Right ventricle myocardium superior (tissue), 1 donor: ENCODE measurements at regions not wholly inside any gene's neighbourhood (a gene's known extent, or its start where the extent isn't known, plus 50 kb on each side); places are given as distances from the start of the nearest gene placed in this dataset.

Experiments used
- ATAC-seq: fragments of 200-7000 bp; cut with Tn5 transposase; one replicate; pipeline ENCODE4 v1.9.1; 2020; ENCODE audit warnings: mild to moderate bottlenecking; ENCODE audit not compliant: poor library complexity
- DNase-seq: peaks from one replicate; pipeline ENCODE4 v3.0.0-alpha.2; 2020
- intact Hi-C: fragments of 100-400 bp; cut with DNase I; formaldehyde crosslinking; loops from one replicate; pipeline ENCODE4 v1.11.2; 2022
- donor health status: DM: no; HTN: yes; CAD: no; lungs with severe emphysema.

DNA sequence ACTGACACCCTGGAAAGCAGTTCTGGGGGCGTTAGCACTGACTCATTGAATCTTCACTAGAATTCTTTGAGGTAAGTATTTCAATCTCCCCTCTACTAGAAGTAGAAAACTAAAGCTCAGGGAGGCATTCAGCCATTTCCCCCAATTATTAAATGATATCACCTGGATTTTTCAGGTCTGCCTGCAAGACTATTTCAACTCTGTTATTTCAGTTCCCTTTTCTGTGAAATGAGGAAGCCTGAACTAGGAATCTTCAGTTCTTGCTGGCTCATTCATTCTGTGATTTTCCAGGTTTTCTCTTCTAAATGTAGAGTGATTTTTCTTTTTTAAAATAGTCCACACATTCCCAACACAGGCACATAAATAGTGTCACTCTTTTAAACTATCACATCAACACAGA is 337.0 kb upstream of the NR5A2 start:
- no peak for ATAC-seq

DNA sequence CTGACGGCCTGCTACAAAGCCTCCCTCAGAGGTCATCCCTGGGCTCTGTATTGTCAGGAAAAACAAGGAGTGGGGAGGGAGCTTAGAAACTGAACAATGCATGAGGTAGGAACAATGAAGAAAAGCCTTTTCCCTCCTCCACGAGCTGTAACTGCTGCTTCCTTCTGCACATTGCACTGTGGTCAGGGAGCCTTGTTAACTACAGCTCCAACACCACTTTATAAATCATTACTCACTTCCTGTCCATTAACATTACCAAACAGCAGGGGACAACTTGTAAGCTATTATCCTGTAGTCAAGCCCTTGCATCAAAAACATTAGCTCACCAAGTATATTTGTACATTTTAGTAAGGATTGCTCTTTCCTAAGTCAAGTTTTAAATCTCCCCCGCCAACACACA is 336.0 kb upstream of the NR5A2 start:
- DNase-seq (no peak), ATAC-seq (no peak)
- intact Hi-C loops = no loop called here

More for the DNA sequence above, 337.0 kb upstream of the NR5A2 start:
- intact Hi-C loops = no loop called here
- no peak for DNase-seq

GRCh38 chr1:199693724-199694123 is 333.8 kb upstream of the NR5A2 start:
- intact Hi-C loops = no loop called here
- ATAC-seq = no peak
- no peak for DNase-seq

- DNase-seq (no peak), ATAC-seq (no peak)
- intact Hi-C loops = no loop called here
Measured at GRCh38 chr1:199696225-199696624, 331.3 kb upstream of the NR5A2 start.

GRCh38 chr1:199698222-199698621 is 329.3 kb upstream of the NR5A2 start:
- DNase-seq = no peak
- intact Hi-C loops = no loop called here
- no peak for ATAC-seq

DNA sequence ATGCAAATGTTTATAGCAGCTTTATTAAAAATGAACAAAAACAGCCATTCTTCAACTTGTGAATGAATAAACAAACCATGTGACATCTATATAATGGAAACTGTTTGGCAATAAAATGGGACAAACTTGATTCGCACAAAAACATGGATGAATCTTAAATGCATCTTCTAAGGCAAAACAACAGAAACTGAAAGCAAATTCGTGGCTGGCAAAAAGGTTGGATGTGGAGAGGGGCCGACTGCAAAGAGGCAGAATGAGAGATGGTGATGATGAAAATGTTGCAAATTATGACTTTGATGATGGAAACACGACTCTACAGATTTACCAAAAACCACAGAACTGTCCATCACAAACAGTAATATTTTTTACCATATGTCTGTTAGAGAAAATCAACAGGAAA is 327.0 kb upstream of the NR5A2 start:
- no peak for ATAC-seq
- intact Hi-C loops = no loop called here
- DNase-seq = no peak

DNA sequence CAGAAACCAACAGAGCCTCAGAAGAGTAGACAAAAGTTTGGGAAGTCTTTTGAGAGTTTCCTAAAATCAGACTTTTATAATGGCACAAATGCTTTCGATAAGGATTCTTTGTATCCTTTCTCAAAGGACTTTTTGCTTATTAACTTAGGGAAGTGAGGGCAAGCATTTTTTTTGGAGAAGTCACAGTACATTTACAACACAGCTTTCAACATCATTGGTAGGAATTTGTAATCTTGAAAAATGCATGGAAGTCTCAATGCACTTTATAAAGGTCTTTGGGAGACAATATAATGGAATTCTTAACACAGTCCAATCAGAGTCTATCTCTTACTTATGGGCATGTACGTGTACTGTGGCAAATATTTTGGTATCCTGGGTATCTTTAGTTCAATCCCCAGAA is 325.8 kb upstream of the NR5A2 start:
- intact Hi-C loops = no loop called here
- ATAC-seq (no peak), DNase-seq (no peak)

DNA sequence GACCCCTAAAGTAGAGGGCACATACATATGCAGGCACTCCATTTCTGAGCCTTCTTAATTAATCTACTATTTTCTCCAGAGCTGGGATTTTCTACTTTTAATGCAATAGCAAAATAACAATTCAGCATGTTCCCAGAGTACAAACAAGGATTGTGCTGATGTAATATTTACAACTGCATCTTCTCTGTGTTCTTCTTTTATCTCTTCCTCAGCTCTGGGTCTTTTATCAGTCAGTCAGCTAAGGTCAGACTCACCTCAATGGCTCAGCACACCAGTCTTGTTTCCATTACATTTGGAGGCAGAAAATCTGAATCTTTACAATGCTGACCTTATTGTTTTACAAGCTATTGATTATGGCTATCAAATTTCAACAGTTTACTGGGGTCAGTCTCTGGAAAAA is 323.3 kb upstream of the NR5A2 start:
- intact Hi-C loops = no loop called here

GRCh38 chr1:199705825-199706224 is 321.7 kb upstream of the NR5A2 start:
- intact Hi-C loops = no loop called here
- ATAC-seq (no peak), DNase-seq (no peak)

More for the DNA sequence above, 323.3 kb upstream of the NR5A2 start:
- ATAC-seq = no peak
- no peak for DNase-seq

DNA sequence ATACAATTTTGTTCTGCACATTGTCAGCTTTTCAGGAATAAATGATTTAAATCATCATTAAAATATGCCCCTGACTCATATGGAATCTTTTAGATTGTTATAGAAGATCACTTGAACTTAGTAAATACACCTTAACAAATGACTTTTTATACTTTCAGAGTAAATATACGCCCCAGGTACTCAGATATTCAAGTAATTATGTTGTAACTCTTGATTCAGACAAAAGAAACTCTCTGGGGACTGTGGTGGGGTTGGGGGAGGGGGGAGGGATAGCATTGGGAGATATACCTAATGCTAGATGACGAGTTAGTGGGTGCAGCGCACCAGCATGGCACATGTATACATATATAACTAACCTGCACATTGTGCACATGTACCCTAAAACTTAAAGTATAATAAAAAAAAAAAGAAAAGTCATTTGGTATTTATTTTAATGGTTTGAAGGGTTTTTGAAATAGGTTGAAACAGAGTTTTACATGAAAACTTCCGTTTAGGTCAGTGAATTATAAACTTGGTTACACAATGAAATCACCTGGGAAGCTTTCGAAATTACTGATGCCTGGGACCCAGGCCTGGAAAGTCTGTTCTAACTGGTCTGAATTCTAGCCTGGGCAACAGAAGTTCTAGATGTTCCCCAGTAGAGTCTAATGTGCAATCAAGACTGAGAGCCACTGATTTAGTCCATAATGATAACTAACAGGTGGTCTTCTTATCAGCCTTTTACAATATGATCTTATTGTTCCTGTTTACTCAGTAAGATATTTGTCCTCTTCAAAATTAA is 320.5 kb upstream of the NR5A2 start:
- DNase-seq (no peak), ATAC-seq (no peak)
- intact Hi-C loops = no loop called here

GRCh38 chr1:199710974-199711373 is 316.5 kb upstream of the NR5A2 start:
- intact Hi-C loops = no loop called here
- DNase-seq (no peak), ATAC-seq (no peak)

DNA sequence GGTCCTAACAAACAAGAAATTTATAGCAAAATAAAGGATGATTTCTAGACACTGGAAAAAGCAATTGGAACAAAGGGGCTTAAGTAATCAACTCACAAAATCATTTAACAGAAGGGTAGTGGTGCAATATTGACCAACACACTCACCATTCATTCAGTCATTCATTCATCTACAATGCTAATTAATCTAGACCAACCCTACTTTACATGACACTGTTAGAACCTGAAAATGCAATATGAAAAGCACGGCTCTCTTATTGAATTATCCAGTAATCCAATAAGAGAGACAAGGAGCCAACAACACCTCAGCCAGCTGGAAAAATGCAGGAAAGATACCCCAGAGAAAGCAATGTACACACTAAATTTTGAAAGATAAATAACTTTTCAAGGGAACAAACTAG is 310.8 kb upstream of the NR5A2 start:
- ATAC-seq = no peak
- DNase-seq = no peak
- intact Hi-C loops = no loop called here

- DNase-seq (no peak), ATAC-seq (no peak)
- intact Hi-C loops = no loop called here
Measured at GRCh38 chr1:199719156-199719842, 308.2 kb upstream of the NR5A2 start.

DNA sequence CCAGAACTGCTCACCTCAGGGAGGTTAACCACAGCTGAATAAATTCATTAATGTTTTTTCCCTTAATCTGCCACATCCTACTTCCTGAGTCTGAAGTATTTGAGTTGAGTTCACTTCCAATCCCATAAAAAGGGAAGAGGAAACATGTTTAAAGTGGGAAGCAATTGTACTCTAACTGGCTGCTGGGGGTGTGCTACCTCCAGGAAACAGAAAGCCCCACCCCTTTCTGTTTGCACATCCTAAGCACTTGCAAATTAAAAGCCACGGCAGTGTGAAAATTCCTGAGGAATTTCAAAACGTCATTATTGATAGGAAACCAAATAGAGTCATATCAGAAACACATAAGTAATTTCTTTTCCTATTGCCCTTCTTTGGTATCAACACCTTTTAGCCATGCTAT is 307.0 kb upstream of the NR5A2 start:
- intact Hi-C loops = no loop called here
- no peak for DNase-seq
- no peak for ATAC-seq

DNA sequence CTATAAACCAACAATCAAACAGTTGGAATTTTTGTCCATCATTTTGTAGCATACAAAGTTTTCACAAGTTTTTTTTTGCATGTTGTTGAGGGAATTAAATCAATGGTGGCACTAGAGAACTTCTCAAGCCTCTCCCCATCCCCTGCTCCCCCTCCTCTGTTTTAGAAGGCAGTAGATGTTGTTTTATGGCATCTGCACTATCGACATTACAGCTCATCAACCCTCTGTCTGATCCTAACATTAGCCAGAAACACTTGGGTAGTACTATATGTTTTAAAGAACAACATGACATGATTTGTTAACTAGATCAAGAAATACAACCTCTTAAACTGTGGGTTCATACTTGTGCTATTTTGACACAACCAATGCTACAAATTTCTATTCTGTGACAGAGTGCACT is 306.5 kb upstream of the NR5A2 start:
- ATAC-seq (no peak), DNase-seq (no peak)
- intact Hi-C loops = no loop called here

DNA sequence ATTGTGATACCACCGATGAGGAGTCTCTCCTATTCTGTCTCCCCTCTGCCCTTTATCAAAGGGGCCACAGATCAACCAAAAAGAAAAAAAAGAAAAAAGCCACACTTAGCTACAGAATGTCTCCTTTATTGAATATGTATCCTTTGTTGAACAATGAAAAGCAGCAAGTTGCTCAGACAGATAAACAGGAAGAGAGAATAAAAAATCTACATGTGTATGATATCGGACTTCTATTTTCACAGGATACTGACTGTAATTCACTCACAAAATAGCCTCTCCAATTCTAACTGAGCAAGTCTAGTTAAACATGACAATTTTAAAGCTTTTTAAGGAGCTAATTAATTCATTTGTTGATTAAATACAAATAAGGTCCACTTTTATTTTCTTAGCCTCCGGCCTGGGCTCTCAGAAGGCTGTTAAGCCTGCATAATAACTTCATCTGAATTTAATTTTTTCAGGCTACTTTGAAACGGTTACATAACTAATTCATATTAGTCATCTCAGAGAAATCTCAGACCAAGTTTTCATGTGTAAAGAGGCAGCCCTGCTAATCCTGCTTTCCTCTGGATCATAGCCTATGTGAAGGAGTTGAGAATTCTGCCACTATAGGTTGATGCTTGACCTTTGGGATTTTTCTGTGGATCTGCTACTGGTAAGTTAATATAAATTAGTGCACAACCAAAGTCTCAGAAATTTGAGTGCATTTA is 304.1 kb upstream of the NR5A2 start:
- ATAC-seq (no peak), DNase-seq (no peak)
- intact Hi-C loops = no loop called here

GRCh38 chr1:199724049-199724448 is 303.5 kb upstream of the NR5A2 start:
- ATAC-seq (no peak), DNase-seq (no peak)
- intact Hi-C loops = no loop called here

DNA sequence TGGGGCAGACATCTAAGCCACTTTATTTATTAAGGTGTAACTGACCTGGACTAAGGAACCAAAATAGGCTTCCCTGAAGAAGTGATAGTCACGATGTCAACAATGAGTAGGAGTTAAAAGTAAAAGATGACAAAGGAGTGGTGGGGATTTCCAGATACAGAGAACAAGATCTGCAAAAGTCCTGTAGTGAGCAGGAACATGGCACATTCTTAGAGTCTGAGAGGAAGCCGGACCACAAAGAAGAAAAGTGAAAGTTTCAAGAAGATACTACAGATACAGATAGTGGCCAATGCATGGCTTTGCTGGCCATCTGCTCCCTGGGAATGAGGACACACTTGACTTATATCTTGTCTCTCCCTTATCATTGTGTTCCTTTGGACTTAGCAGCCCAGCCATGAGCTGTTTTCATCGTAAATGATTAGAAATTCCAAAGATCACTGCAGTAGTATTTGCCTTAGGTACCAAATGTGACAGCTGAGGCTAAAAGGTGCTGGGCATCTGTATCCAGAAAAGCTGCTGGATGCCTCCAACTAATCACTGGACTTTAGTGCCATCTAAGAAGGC is 302.4 kb upstream of the NR5A2 start:
- no peak for ATAC-seq
- DNase-seq = no peak
- intact Hi-C loops = no loop called here

- intact Hi-C loops = no loop called here
- DNase-seq = no peak
- ATAC-seq = no peak
Measured at GRCh38 chr1:199727682-199728081, 299.8 kb upstream of the NR5A2 start.

DNA sequence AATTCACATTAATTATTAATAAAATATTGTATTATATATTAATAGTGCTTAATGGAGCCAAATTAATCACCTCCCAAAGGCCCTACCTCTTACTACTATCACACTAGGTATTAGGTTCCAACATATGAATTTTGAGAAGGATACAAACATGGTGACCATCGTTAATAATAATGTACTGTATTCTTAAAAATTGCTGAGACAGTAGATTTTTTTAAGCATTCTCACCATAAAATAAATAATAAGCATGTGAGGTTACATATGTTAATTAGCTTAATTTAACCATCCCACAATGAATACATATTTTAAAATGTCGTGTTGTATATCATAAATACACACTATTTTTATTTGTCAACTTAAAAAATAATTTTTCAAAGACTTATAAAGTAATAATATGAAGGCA is 299.2 kb upstream of the NR5A2 start:
- DNase-seq (no peak), ATAC-seq (no peak)
- intact Hi-C loops = no loop called here
